AG04450 (cell line): ENCODE measurements at regions not wholly inside any gene's neighbourhood (a gene's known extent, or its start where the extent isn't known, plus 50 kb on each side); places are given as distances from the start of the nearest gene placed in this dataset.

Source experiments
- CTCF ChIA-PET: fragments of 300-600, 350-600 bp; formaldehyde crosslinking; extraction: SDS; loops from one replicate; lab custom pipeline; 2022; ENCODE audit warnings: antibody characterized with exemption, inconsistent platforms; lab: Charles Lee
- POLR2A ChIA-PET: fragments of 350-600 bp; formaldehyde crosslinking; extraction: SDS; loops from one replicate; lab custom pipeline; 2021; ENCODE audit warnings: antibody characterized with exemption, inconsistent platforms; lab: Yijun Ruan, JAX
- DNase-seq: peaks from one replicate; pipeline ENCODE4 v3.0.0-alpha.2; 2011; ENCODE audit warnings: low read depth, low spot score
- H3K27ac ChIP-seq: one replicate; pipeline ENCODE4 v1.5.1; 2012; ENCODE audit warnings: low read depth, low read length, control low read depth
- H3K27me3 ChIP-seq: one replicate; pipeline ENCODE4 v1.6.0; 2012; ENCODE audit warnings: low read length; ENCODE audit not compliant: control insufficient read depth, insufficient read depth
- H3K4me3 ChIP-seq: 2 replicates; pipeline ENCODE4 v1.5.1; 2011; ENCODE audit warnings: mild to moderate bottlenecking, low read depth, low read length, control low read depth
- H3K9me3 ChIP-seq: 2 replicates; pipeline ENCODE4 v1.5.1; 2012; ENCODE audit warnings: low read length; ENCODE audit not compliant: control insufficient read depth, insufficient read depth
- TF ChIP-seq, protein P1 (sequence below): IDR thresholded peaks from 2 replicates; pipeline ENCODE4 v1.5.1; 2011; ENCODE audit warnings: low read depth, low read length, control low read depth, inconsistent platforms

DNA sequence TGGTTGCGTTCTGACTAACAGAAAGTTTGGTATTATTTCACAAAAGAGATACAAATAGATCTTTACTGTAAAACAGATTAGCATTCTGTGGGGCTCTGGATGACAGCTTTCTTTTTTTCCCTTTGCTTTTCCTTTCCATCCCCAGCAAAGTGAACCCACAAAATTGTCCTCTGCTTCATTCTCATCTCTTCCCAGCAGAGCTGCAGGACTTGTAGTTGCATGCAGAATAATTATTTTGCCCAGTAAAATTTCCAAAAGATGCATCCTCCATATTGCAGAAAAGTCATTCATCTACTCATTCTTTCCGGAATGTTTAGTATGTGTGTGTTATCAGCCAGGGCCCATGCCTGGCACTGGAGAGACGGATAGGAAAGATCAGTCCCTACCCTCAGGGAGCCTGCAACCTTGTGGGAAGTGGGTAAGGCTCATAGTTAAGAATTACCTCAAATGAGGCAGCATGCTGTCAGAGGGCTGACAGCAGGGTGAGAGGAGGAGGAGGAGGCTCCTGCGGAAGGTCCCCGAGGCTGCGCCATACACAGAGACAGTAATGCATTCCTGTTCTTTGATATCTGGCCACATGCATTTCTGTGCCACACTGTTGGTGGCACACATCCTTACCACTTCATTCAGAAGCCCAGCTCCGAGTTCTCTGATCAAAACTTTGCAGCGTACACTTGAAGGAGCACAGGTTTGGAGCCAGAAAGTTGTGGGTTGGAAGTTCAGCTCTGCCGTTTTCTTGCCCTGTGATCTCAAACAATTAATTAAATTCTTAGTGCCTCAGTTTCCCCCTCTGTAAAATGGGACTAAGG lies 225.4 kb downstream of the MYCN start:
- no peak for DNase-seq
- POLR2A ChIA-PET, result no interaction called here
- peaks cover 67% of the 10 kb centered on the region for H3K9me3 ChIP-seq

DNA sequence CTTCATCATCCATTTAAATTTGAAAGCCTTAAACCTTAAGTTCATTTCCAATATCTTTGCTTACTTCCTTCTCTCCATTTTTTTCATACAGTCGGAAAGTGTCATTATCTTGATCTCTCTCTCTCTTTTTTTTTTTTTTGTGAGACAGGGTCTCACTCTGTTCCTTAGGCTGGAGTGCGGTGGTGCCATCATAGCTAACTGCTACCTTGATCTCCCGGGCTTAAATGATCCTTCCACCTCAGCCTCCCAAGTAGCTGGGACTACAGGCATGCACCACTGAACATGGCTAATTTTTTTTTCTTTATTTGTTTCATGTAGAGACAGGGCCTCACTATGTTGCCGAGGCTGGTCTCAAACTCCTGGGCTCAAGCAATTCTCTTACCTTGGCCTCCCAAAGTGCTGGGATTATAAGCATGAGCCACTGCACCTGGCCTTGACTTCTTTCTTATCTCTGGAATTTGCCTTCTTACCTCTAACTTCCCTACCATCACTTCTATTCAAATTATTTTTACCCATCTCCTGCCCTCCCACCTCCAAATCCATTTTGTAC lies 222.2 kb downstream of the MYCN start:
- CTCF ChIA-PET, result no interaction called here
- TF ChIP-seq, protein P1, sequence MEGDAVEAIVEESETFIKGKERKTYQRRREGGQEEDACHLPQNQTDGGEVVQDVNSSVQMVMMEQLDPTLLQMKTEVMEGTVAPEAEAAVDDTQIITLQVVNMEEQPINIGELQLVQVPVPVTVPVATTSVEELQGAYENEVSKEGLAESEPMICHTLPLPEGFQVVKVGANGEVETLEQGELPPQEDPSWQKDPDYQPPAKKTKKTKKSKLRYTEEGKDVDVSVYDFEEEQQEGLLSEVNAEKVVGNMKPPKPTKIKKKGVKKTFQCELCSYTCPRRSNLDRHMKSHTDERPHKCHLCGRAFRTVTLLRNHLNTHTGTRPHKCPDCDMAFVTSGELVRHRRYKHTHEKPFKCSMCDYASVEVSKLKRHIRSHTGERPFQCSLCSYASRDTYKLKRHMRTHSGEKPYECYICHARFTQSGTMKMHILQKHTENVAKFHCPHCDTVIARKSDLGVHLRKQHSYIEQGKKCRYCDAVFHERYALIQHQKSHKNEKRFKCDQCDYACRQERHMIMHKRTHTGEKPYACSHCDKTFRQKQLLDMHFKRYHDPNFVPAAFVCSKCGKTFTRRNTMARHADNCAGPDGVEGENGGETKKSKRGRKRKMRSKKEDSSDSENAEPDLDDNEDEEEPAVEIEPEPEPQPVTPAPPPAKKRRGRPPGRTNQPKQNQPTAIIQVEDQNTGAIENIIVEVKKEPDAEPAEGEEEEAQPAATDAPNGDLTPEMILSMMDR, result no peak

More for the DNA sequence above, 225.4 kb downstream of the MYCN start:
- CTCF ChIA-PET, result no interaction called here
- H3K27me3 ChIP-seq, result no peaks in the 10 kb centered on the region
- no peak overlapping the region for H3K4me3 ChIP-seq
- H3K27ac ChIP-seq, result no peak overlapping the region
- TF ChIP-seq, protein P1, result no peak

DNA sequence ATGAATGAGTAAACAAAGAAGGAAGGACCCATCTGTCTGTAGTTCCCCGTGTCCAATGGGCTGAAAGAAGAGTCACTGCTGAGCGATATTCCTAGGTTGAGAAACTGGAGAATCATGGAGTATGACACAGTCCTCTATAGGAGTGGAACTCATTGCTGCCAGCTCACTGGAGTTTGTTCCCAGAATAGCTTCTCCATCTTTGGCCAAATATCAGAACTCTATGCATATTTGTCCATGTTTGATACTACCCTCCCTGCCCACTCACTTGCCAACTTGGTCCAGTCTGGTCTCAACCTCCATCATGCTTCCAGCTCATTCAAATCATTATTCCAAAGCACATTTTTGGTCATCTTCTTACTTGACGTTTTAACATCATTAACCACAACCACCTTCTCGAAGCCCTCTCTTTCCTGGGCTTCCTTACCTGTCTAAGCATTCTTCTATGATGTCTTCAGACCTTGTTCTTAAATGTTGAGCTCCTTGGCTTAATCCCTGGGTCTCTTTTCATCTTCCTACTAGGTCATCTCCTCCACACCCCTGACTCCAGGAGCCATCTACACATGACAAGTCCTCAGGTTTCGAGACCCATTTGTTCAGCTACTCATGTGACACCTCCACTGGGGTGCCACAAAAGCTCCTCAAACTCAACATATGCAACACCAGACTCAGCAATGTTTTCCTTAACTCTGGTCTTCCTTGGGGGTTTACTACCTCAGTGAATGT lies 221.6 kb downstream of the MYCN start:
- Histone ChIP-seq H3K27me3 (no peaks in the 10 kb centered on the region), H3K4me3 (no peak overlapping the region), H3K27ac (no peak overlapping the region), H3K9me3 (peaks cover 51% of the 10 kb centered on the region)
- DNase-seq, result no peak
- ChIA-PET POLR2A (no interaction called here), CTCF (no interaction called here)
- TF ChIP-seq, protein P1, result no peak

More for the DNA sequence above, 222.2 kb downstream of the MYCN start:
- no peak overlapping the region for H3K4me3 ChIP-seq
- H3K9me3 ChIP-seq, result peaks cover 57% of the 10 kb centered on the region
- no peaks in the 10 kb centered on the region for H3K27me3 ChIP-seq
- no peak for DNase-seq
- no peak overlapping the region for H3K27ac ChIP-seq
- POLR2A ChIA-PET, result no interaction called here

DNA sequence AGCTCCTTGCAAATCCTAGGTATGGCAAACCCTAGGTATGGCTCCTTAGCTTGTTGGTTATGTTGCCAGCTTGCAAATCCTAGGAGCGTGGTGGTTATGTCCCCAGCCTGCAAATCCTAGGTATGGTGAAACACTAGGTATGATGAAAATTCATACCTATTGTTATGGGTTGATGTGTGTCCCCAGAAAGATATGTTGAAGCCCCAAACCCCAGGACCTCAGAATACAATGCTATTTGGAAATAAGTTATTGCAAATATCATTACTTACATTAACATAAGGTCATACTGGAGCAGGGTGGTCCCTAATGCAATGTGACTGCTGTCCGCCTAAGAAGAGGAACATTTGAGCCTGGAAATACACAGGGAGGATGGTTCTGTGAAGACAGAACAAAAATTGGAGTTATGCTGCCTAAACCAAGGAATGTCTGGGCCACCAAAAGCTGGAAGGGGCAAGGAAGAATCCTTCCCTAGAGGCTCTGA lies 220.8 kb downstream of the MYCN start:
- TF ChIP-seq, protein P1, result no peak
- H3K4me3 ChIP-seq, result no peak overlapping the region

More for the DNA sequence above, 220.8 kb downstream of the MYCN start:
- no peak for DNase-seq
- Histone ChIP-seq H3K27me3 (no peaks in the 10 kb centered on the region), H3K9me3 (peaks cover 43% of the 10 kb centered on the region), H3K27ac (no peak overlapping the region)
- CTCF ChIA-PET, result no interaction called here
- POLR2A ChIA-PET, result no interaction called here
